HG03139 (cell line): ENCODE measurements at regions not wholly inside any gene's neighbourhood (a gene's known extent, or its start where the extent isn't known, plus 50 kb on each side); places are given as distances from the start of the nearest gene placed in this dataset.
"Not testable (repeated sequence)": the region's sequence is repeated elsewhere in the genome, so short reads cannot be mapped to it uniquely, and the experiment has no call there.

Source experiments
- ATAC-seq: cut with Tn5 transposase; IDR thresholded peaks from one replicate; pipeline ENCODE4 v1.9.1; 2021; ENCODE audit not compliant: unreplicated experiment

- no peak for ATAC-seq
These were observed 122.9 kb downstream of the CAVIN4 start for GRCh38 chr9:100700689-100701318.

DNA sequence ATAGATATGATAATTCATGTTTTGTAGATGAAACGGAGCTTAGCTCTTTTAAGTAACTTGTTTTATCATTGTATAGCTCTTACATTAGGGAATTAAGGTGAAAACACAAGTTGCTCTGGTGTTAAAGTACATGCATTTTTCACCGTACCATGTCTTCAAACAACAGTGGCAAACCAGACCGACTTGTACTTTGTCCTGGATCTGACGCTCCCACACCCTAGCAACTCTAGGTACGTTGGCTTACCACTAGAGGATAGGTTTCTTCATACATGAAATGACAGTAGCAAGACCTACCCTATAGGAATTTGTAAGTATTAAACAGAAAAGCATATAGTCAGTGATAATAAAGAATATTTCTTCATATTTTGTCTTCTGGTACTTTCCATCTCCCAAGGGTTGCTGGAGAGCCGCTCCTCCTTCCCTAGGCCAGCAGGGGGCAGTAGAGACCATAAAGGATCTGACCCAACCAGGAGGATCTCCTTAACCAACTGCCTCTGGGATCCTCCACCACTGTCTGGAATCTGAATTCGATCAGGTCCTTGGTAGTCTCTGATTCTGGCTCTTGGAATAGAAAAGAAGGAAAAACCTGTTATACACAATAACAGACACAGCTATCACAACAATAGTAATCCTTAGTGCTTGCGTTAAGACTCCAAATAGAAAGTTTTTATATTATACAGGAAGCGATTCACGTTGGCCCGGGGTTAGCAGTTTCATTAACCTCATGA, 136.7 kb downstream of the CAVIN4 start:
- ATAC-seq: peak; percentile 61

DNA sequence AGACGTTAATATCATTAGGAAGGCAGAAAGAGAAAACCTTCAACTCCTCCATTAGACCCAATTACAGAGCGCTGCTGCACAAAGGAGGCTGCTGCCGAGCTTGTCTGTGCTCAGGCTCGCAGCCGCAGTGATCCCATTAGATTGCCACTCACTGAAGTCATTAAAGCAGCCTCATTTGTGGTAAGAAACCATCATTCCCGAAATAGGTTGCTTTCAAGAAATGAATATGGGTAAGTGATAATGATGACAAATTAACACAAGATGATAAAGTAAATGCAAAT, 137.2 kb downstream of the CAVIN4 start:
- no peak for ATAC-seq

DNA sequence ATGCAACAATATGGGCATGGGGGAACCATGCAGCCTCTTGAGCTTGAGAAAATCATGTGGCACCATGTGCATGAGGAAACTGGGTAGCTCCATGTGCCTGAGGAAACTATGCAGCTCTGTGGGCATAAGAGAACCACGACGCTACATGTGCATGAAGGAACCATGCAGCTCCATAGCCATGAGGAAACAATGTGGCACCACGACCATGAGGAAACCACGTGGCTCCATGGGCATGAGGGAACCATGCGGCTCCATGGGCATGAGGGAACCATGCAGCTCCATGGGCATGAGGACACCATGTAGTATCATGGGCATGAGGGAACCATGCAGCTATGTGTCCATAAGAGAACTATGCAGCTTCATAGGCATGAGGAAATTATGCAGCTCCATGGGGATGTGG, 140.8 kb downstream of the CAVIN4 start:
- no peak for ATAC-seq

- ATAC-seq: no peak
These were observed 143.0 kb downstream of the CAVIN4 start for GRCh38 chr9:100720922-100721321.

DNA sequence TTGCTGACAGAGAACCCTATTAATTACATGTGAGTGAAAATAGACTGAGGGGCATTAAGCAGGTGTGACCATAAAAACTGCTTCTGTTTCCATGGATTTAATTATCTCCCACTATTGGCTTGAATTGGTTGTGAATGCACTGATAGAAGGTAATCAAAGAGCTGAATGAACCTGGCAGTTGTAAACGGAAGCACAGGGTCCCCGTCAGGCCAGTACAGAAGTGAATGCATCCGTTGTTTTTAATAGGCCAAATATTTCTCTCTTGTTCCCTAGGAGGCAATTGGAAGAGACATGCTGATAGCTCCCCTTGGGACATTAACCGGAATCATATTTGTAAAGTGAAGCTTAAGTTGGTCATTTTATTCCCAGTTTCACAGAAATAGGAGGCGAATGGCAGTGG, 147.0 kb downstream of the CAVIN4 start:
- ATAC-seq: no peak

GRCh38 chr9:100725371-100725770, 147.5 kb downstream of the CAVIN4 start:
- no peak for ATAC-seq

DNA sequence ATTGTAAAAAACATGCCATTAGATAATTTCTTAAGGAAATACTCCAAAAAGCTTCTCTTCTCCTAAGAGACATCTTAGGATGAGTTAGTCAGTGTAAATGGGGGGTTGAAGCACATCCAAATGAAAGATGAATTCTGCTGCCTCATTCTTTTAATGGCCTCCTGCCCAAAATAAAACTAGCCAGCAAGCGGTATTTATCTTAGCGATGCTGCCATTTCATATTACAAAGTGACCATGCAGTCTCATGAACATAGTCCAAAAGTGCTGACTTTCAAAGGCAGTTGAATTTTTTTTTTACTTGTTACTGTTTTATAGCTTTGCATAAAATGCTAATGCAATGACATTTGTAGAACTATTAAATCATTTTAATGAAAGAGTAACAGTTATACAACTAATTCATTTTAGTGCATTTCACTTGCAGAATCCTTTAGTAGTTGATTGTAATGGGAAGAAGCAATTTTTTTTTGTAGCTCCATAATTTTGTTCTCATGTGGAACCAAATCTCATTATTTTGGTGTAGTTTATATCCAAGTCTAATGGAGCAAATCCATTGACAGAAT, 151.5 kb downstream of the CAVIN4 start:
- no peak for ATAC-seq

- no peak for ATAC-seq
These were observed 152.2 kb downstream of the CAVIN4 start for GRCh38 chr9:100730086-100730485.

GRCh38 chr9:100731038-100731556, 153.2 kb downstream of the CAVIN4 start:
- ATAC-seq: no peak

GRCh38 chr9:100731557-100731956, 153.7 kb downstream of the CAVIN4 start:
- no peak for ATAC-seq

DNA sequence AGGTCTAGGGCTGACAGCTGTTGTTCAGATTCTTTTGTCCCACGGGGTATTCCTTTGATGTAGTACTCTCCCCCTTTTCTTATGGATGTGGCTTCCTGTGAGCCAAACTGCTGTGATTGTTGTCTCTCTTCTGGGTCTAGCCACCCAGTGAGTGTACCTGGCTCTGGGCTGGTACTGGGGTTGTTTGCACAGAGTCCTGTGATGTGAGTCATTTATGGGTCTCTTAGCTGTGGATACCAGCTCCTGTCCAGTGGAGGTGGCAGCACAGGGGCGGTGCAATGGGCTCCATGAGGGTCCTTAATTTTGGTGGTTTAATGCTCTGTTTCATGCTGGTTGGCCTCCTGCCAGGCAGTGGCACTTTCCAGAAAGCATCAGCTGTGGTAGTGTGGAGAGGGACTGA, 161.3 kb downstream of the CAVIN4 start:
- ATAC-seq: no peak

GRCh38 chr9:100739666-100740065, 161.8 kb downstream of the CAVIN4 start:
- ATAC-seq: no peak

- not testable (repeated sequence) for ATAC-seq
These were observed 171.1 kb downstream of the CAVIN4 start for GRCh38 chr9:100748930-100749329.

DNA sequence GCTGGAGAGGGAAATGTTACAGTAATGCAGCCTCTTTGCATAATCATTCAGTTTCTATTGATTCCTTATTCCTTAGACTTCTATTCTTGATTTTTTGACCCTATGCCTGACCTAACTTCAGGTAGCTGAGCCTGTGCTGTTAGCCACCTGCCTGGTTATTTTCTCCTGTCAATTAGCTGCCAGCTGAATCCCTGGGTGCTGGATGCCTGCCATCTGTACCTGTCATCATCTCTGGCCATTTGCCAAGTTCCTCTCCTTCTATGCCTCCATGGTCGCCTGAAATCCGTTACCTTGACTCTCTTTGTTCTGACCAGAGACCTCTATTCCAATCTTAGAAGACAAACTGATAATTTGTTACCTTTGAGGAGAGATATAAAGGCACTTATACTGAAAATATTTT, 178.3 kb downstream of the CAVIN4 start:
- no peak for ATAC-seq

DNA sequence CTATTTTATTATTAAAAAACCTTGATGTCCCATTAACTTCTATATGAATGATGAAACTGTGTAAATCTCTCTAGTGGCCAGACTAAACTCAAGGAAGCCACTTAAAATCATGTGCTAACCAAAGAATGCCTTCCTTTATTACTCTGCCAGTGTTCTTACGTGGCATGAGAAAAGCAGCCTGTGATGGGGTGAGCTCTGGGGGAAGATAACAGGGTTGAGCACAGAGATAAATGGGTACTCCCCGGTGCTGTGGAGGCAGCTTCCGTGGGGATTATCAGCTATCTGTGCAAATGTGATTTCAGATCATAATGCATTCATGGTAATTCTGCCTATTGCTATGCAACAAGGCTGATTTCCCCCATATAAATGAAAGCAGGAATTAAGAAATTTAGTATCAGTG, 181.3 kb downstream of the CAVIN4 start:
- no peak for ATAC-seq

GRCh38 chr9:100761276-100761802, 183.5 kb downstream of the CAVIN4 start:
- ATAC-seq: no peak

DNA sequence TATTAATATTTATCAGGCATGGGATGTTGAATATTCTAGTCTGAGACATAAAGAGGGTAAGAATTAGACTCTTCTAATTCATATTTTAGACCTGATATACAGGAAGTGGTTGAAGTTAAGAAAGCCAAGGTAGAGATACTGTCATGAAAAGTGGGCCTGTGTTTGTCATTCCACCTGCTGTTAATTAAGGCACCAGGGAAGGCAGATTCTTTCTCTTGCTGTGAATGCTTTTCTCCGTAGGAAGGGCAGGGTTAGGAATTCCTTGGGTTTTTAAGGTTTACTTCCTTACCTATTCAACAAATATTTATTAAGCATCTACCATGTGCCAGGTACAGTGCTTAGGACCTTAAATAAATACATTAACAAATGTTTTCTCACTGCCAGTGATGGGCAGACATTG, 196.4 kb downstream of the CAVIN4 start:
- no peak for ATAC-seq

DNA sequence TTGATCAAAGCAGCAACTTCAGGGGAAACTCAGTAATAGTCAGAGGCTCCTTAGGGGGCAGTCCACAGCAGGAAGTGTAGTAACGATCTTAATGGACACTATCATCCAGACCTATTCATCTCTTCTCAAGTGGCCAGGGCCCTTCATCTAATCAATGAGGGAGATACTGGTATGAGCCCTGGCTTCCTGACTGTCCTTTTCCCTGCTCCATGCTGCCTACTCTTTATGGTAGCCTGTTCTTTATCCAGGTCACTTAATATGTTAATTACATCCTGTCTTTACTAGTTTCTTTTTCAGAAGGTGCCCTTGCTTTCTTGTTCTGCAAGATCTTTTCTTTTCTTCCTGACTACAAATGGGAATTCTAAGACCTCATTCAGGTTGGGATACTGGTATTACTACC, 197.1 kb downstream of the CAVIN4 start:
- ATAC-seq: no peak

GRCh38 chr9:100775912-100776311, 198.0 kb downstream of the CAVIN4 start:
- no peak for ATAC-seq

- ATAC-seq: no peak
These were observed 206.9 kb downstream of the CAVIN4 start for GRCh38 chr9:100784755-100785154.

DNA sequence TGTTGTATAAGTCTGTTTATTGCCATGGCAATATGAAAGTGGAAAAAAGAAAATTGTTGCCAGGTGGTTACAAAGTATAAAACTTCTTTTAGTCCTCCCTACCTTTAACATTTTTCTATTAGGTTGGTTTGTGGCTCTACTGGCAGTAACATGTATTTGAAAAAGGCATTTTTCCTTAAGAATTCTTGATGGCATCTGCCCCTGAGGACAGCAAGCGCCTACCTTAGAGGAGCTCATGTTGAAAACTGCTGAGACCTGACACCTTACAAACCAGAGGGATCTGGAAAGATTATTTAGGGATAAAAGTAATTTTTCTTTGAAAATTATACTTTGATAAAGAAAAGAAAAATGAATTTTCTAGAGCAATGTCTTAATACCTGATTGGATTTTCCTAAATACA, 208.1 kb downstream of the CAVIN4 start:
- ATAC-seq: no peak
